ENCODE measurements at regions not wholly inside any gene's neighbourhood (a gene's known extent, or its start where the extent isn't known, plus 50 kb on each side); places are given as distances from the start of the nearest gene placed in this dataset.

DNA sequence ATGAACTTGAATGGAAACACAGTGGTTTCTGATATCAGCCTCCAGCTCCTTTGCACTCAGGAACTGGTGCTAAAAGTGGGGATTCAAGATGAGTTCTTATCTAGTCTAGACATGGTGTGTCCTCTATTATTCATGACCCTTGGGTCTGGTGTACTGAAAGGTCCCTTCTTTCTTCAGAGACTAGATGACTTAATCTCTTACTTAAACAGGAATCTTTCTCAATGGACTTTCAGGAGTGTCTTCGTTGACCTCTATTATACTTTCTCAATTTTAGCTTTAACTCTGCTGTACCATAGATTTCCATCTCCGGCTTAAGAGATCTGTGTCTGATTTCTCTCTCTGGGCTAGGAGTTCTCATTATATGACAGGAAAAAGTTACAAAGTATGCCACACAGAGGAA, 83.5 kb upstream of the INHBA start:
- H3F3A ChIP-seq (ENCODE audit: low read length, unreplicated experiment), result no peaks in the 10 kb centered on the region
- no peak overlapping the region for H3K4me2 ChIP-seq (ENCODE audit: low read length)
- no peaks in the 10 kb centered on the region for H3K36me3 ChIP-seq (ENCODE audit: low read depth, low read length)
- H3K27me3 ChIP-seq (ENCODE audit: low read length), result no peaks in the 10 kb centered on the region
- no peaks in the 10 kb centered on the region for H3K79me2 ChIP-seq (ENCODE audit: low read length)
- H3K9ac ChIP-seq (ENCODE audit: low read length), result no peak overlapping the region
- DNase-seq (no peak), ATAC-seq (no peak)
- no peaks in the 10 kb centered on the region for H3K4me1 ChIP-seq (ENCODE audit: insufficient read depth, low read length)
- no peaks in the 10 kb centered on the region for H3K9me3 ChIP-seq (ENCODE audit: low read length)
- no peak for TF ChIP-seq EZH2phosphoT487 (IDR thresholded peaks at IDR 0.05; ENCODE audit: borderline replicate concordance, low read length)
- TF ChIP-seq, protein P1, sequence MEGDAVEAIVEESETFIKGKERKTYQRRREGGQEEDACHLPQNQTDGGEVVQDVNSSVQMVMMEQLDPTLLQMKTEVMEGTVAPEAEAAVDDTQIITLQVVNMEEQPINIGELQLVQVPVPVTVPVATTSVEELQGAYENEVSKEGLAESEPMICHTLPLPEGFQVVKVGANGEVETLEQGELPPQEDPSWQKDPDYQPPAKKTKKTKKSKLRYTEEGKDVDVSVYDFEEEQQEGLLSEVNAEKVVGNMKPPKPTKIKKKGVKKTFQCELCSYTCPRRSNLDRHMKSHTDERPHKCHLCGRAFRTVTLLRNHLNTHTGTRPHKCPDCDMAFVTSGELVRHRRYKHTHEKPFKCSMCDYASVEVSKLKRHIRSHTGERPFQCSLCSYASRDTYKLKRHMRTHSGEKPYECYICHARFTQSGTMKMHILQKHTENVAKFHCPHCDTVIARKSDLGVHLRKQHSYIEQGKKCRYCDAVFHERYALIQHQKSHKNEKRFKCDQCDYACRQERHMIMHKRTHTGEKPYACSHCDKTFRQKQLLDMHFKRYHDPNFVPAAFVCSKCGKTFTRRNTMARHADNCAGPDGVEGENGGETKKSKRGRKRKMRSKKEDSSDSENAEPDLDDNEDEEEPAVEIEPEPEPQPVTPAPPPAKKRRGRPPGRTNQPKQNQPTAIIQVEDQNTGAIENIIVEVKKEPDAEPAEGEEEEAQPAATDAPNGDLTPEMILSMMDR (conservative IDR thresholded peaks at IDR 0.05; ENCODE audit: low read depth, low read length), result no peak
- no peak for TF ChIP-seq EZH2 (IDR thresholded peaks at IDR 0.05; ENCODE audit: low read length, unreplicated experiment)
- H4K20me1 ChIP-seq (ENCODE audit: low read length), result no peaks in the 10 kb centered on the region
- ChIA-PET POLR2A (ENCODE audit: unreplicated experiment) (no interaction called here), CTCF (no interaction called here)
- no peak overlapping the region for H3K4me3 ChIP-seq (ENCODE audit: low read length)
- no peak overlapping the region for H3K27ac ChIP-seq (ENCODE audit: low read length)
- no peaks in the 10 kb centered on the region for H3K9me2 ChIP-seq (replicated peaks; ENCODE audit: low read length)
- BruUV-seq (replicated peaks), result no TSS peak
- intact Hi-C loops (cut with micrococcal nuclease), result no loop called here
- no peak overlapping the region for H2AFZ ChIP-seq (ENCODE audit: low read length)

DNA sequence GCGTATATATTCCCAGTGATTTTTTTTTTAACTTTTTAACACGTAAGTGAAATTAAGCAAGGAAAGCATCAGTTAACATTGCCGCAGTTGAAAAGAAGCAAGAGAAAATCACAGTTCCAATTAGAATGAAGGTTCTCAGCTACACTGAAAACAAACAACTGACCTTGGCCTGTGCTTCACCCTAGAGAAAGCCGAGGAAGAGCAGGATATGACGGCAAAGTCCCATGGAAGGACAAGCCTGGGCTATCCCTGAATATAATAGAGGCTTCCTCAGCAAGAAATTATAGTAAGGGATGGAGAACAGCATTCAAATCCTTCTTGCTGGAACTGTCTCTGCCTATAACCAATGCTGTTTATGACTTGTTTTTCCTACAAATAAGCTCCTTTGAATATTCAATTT, 83.0 kb upstream of the INHBA start:
- BruUV-seq (replicated peaks), result no TSS peak
- intact Hi-C loops (cut with micrococcal nuclease), result no loop called here
- DNase-seq (no peak), ATAC-seq (no peak)
- Histone ChIP-seq H3K9me2 (replicated peaks; ENCODE audit: low read length) (no peaks in the 10 kb centered on the region), H3K27me3 (ENCODE audit: low read length) (no peaks in the 10 kb centered on the region), H3K27ac (ENCODE audit: low read length) (no peak overlapping the region), H3K4me2 (ENCODE audit: low read length) (no peak overlapping the region), H4K20me1 (ENCODE audit: low read length) (no peaks in the 10 kb centered on the region), H3K4me1 (ENCODE audit: insufficient read depth, low read length) (no peaks in the 10 kb centered on the region), H3F3A (ENCODE audit: low read length, unreplicated experiment) (no peaks in the 10 kb centered on the region), H3K9me3 (ENCODE audit: low read length) (no peaks in the 10 kb centered on the region), H3K4me3 (ENCODE audit: low read length) (no peak overlapping the region), H3K9ac (ENCODE audit: low read length) (no peak overlapping the region), H2AFZ (ENCODE audit: low read length) (no peak overlapping the region), H3K36me3 (ENCODE audit: low read depth, low read length) (no peaks in the 10 kb centered on the region), H3K79me2 (ENCODE audit: low read length) (no peaks in the 10 kb centered on the region)
- CTCF ChIA-PET, result no interaction called here
- POLR2A ChIA-PET (ENCODE audit: unreplicated experiment), result no interaction called here
- no peak for TF ChIP-seq EZH2phosphoT487 (IDR thresholded peaks at IDR 0.05; ENCODE audit: borderline replicate concordance, low read length)
- TF ChIP-seq, protein P1 (conservative IDR thresholded peaks at IDR 0.05; ENCODE audit: low read depth, low read length), result no peak
- no peak for TF ChIP-seq EZH2 (IDR thresholded peaks at IDR 0.05; ENCODE audit: low read length, unreplicated experiment)

DNA sequence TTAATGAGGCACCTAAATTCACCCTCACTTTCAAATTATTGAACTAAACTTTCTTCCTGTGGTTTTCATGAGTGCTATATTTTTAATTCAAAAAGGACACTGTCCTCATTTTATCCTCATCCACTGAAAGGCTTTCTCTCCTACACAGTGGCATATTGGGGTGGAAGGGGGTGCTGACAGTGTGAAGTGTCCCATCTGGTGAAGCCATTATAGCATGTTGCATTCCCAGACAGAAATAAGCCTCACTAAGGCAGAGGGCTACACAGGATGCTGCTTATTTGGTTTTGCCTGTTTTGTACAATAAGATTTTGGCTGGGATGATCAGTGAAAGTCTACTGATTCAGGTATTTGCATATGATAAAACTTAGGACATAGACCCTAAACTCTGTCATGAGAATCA, 82.4 kb upstream of the INHBA start:
- H3K27me3 ChIP-seq (ENCODE audit: low read length), result no peaks in the 10 kb centered on the region
- no peaks in the 10 kb centered on the region for H4K20me1 ChIP-seq (ENCODE audit: low read length)
- DNase-seq (no peak), ATAC-seq (no peak)
- no peaks in the 10 kb centered on the region for H3K79me2 ChIP-seq (ENCODE audit: low read length)
- H3K4me3 ChIP-seq (ENCODE audit: low read length), result no peak overlapping the region
- H3K27ac ChIP-seq (ENCODE audit: low read length), result no peak overlapping the region
- H3K9me3 ChIP-seq (ENCODE audit: low read length), result no peaks in the 10 kb centered on the region
- intact Hi-C loops (cut with micrococcal nuclease), result no loop called here
- H3K9ac ChIP-seq (ENCODE audit: low read length), result no peak overlapping the region
- TF ChIP-seq EZH2 (IDR thresholded peaks at IDR 0.05; ENCODE audit: low read length, unreplicated experiment), result no peak
- TF ChIP-seq, protein P1 (conservative IDR thresholded peaks at IDR 0.05; ENCODE audit: low read depth, low read length), result no peak
- TF ChIP-seq EZH2phosphoT487 (IDR thresholded peaks at IDR 0.05; ENCODE audit: borderline replicate concordance, low read length), result no peak
- H3K4me1 ChIP-seq (ENCODE audit: insufficient read depth, low read length), result no peaks in the 10 kb centered on the region
- no peak overlapping the region for H3K4me2 ChIP-seq (ENCODE audit: low read length)
- H3K9me2 ChIP-seq (replicated peaks; ENCODE audit: low read length), result no peaks in the 10 kb centered on the region
- BruUV-seq (replicated peaks), result no TSS peak
- no peaks in the 10 kb centered on the region for H3K36me3 ChIP-seq (ENCODE audit: low read depth, low read length)
- no peaks in the 10 kb centered on the region for H3F3A ChIP-seq (ENCODE audit: low read length, unreplicated experiment)
- CTCF ChIA-PET, result no interaction called here
- H2AFZ ChIP-seq (ENCODE audit: low read length), result no peak overlapping the region
- POLR2A ChIA-PET (ENCODE audit: unreplicated experiment), result no interaction called here
